22Rv1 (cell line): ENCODE measurements at regions not wholly inside any gene's neighbourhood (a gene's known extent, or its start where the extent isn't known, plus 50 kb on each side); places are given as distances from the start of the nearest gene placed in this dataset.
"Not testable (repeated sequence)": the region's sequence is repeated elsewhere in the genome, so short reads cannot be mapped to it uniquely, and the experiment has no call there.

Experiments used
- H3K27ac ChIP-seq: fragments of 450-650 bp; 2 replicates; pipeline ENCODE4 v1.5.1; 2017
- ZFX ChIP-seq: fragments of 450-650 bp; IDR thresholded peaks from 2 replicates; pipeline ENCODE4 v1.6.1; 2017; ENCODE audit warnings: antibody characterized with exemption, borderline replicate concordance
- TF ChIP-seq, protein P1 (sequence below): fragments of 450-650 bp; IDR thresholded peaks from 2 replicates; pipeline ENCODE4 v1.5.1; 2017; ENCODE audit warnings: mild to moderate bottlenecking

DNA sequence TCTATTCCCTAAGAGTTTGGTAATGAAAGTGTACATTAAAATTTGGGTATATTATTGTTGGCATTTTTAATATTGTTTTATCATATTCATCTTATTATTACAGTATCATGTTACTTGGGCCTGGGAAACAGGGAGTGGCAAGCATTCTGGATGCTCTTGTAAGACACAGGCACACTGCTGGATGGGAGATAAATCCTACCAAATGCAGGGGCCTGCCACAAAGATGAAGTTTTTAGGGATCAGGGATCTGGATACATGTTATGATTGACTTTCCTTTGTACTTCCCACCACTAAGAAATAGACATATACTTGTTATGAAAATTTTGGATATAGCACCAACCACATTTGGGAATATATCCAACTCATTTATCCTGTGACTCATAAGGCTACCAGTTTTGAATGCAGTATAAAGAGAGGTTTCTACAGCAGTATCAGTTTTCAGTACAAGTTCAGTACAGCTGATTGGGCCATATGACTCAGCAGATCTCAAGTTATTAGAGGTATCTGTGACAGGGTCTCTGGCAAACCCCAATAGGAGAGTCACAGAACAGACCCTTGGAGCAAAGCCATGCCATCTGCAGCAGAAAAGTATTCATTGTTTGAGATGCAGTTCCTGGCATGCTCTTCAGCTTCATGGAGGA lies 360.1 kb downstream of the DMAC1 start:
- TF ChIP-seq, protein P1, sequence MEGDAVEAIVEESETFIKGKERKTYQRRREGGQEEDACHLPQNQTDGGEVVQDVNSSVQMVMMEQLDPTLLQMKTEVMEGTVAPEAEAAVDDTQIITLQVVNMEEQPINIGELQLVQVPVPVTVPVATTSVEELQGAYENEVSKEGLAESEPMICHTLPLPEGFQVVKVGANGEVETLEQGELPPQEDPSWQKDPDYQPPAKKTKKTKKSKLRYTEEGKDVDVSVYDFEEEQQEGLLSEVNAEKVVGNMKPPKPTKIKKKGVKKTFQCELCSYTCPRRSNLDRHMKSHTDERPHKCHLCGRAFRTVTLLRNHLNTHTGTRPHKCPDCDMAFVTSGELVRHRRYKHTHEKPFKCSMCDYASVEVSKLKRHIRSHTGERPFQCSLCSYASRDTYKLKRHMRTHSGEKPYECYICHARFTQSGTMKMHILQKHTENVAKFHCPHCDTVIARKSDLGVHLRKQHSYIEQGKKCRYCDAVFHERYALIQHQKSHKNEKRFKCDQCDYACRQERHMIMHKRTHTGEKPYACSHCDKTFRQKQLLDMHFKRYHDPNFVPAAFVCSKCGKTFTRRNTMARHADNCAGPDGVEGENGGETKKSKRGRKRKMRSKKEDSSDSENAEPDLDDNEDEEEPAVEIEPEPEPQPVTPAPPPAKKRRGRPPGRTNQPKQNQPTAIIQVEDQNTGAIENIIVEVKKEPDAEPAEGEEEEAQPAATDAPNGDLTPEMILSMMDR = no peak
- no peak for TF ChIP-seq ZFX
- no peak overlapping the region for H3K27ac ChIP-seq

DNA sequence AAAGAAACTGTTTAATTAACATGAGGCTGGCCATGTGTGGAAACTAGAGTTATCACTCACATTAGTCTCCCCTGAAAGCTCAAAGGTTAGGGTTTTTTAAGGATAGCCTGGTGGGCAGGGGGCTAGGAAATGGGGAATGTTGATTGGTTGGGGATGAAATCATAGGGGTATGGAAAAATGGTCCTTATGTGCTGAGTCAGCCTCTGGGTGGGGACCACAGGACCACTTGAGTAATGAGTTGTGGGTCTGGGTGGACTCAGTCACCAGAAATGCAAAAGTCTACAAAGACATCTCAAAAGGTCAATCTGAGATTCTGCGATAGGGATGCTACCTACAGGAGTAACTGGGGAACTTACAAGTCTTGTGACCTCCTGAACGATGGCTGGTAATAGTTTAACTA lies 362.8 kb downstream of the DMAC1 start:
- no peak overlapping the region for H3K27ac ChIP-seq
- TF ChIP-seq, protein P1 = no peak
- no peak for TF ChIP-seq ZFX

DNA sequence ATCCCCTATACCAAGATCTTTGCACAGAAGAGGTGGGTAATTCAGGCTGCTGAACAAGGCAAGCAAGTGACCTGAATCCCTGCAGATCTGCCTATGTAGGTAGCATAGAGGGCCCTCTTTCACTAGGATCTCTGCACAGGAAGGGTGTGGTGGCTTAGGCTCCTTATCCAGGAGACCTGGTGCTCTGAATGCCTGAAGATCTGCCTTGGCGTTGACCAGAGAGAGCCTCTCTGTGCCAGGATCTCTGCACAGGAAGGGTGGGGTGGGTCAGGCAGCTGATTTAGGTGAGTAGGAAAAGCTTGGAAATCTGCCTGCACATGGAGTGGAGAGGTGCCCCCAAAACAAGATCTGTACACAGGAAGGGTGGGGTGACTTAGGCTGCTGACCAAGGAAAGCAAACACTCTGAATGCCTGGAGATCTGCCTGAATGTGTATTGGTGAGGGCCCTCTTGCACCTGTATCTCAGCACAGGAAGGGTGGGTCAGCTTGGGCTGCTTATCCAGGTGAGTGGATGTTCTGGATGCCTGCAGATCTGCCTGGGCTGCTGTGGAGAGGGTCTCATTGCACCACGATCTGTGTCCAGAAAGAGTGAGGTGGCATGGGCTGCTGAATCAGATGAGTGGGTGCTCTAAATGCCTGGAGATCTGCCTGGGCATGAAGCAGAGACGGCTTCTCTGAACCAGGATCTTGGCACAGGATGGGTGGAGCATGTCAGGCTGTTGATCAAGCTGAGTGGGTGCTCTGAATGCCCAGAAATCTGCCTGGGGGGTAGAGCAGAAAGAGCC lies 365.9 kb downstream of the DMAC1 start:
- TF ChIP-seq, protein P1 = no peak
- TF ChIP-seq ZFX = no peak
- H3K27ac ChIP-seq = no peak overlapping the region

DNA sequence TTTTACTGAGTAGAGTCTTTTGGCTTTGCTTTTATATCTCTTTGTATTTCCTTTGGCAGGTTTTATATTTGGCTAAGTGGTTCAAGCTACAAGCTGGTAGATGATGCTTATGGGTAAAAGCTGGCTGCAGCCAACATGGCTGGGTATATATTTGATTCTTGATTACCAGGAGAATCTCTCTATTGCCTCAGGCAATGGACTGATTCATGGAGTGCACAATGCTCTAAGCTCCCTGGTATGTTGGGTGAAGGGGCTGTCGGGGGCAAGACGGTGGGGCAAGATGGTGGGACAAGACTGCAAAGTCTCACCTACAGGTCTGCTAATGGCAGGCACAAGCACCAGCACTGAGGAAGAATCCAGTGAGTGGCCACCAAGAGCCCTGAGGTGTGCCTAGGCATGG lies 366.6 kb downstream of the DMAC1 start:
- TF ChIP-seq, protein P1 = no peak
- no peak for TF ChIP-seq ZFX
- H3K27ac ChIP-seq = no peak overlapping the region

DNA sequence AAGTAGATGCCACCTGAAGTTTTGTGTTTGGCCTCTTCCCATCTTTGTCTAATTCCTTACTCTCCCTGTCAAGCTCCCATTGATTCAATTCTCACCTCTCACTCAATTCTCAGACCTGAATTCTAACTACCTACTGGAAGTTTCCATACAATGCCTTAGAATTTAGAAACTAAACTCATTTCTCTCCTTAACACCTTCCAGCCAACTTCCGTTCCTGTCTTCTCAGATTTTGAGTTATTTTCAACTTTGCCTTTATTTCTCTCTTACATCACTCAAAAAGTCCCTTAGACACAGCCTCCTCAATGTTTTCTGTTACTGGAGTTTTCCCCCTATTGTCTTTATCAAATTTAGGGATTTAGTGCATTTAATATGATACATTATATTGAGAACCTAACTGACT lies 382.2 kb downstream of the DMAC1 start:
- H3K27ac ChIP-seq = not testable (repeated sequence)

DNA sequence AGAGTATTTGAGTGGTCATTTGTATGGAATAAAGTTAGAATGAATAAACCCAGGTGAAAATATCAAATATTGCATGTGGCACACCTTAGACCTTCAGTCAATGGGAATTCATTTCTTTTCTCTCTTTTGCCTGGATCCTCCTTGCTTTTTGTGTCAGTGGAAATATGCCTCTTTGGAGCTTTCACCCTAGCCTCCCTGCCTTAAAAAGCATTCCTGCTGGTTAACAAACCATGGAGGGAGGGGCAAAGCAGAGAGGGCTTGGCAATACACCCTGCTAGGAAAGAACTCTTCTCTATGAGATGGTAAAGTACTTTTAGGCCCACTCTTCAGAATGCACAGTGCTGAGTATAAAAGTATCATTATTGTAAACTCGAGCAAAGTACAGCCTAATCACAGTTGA lies 383.7 kb downstream of the DMAC1 start:
- no peak overlapping the region for H3K27ac ChIP-seq
- TF ChIP-seq ZFX = no peak
- TF ChIP-seq, protein P1 = no peak

DNA sequence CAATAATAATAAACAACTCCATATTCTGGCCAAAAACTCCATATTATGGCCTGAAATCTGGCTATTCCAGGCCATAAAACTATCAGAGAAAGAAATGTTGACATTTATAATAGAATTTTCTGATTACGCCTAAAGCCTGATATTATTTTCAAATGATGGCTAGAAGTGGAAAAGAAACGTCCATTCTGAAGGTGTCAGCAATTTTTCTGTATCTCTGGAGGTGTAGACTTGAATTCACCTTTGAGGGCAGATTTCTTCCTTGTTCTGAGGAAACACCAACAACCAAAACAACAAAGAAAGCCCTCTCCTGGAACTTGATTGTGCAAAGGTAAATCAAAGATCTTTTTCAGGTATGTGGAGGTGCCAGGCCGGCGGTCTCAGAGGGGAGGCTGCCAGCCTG lies 390.7 kb downstream of the DMAC1 start:
- H3K27ac ChIP-seq = no peak overlapping the region
- TF ChIP-seq, protein P1 = no peak
- no peak for TF ChIP-seq ZFX
